ENCODE measurements at regions not wholly inside any gene's neighbourhood (a gene's known extent, or its start where the extent isn't known, plus 50 kb on each side); places are given as distances from the start of the nearest gene placed in this dataset.

- TF ChIP-seq POLR2A (IDR thresholded peaks at IDR 0.05; ENCODE audit: low read depth, low read length): no peak
- no peak for TF ChIP-seq POLR2AphosphoS5 (IDR thresholded peaks at IDR 0.05; ENCODE audit: low read depth, low read length)
- no peak for TF ChIP-seq TAF1 (IDR thresholded peaks at IDR 0.05; ENCODE audit: borderline replicate concordance, low read depth, low read length)
Observed at GRCh38 chr6:48825501-48826151, 637.4 kb downstream of the MMUT start.
